CD4-positive, alpha-beta memory T cell (primary cell): ENCODE measurements at regions not wholly inside any gene's neighbourhood (a gene's known extent, or its start where the extent isn't known, plus 50 kb on each side); places are given as distances from the start of the nearest gene placed in this dataset.

Experiments
- CTCF ChIA-PET: fragments of 350-600 bp; sonication (Branson Sonifier 250); formaldehyde crosslinking; loops from one replicate; lab custom pipeline; 2021; ENCODE audit warnings: inconsistent platforms; ENCODE audit not compliant: partially characterized antibody; lab: Charles Lee
- POLR2A ChIA-PET: fragments of 350-600 bp; sonication (Branson Sonifier 250); formaldehyde crosslinking; loops from one replicate; lab custom pipeline; 2021; ENCODE audit not compliant: partially characterized antibody; lab: Charles Lee
- DNase-seq, 5 donors: peaks; one replicate each; pipeline versions ENCODE4 v3.0.0 to v3.0.0-alpha.2; 2020 to 2022; ENCODE audit warnings: mixed read lengths in 1 of 5
- H3K27ac ChIP-seq: one replicate; pipeline ENCODE4 v1.7.0; 2013; ENCODE audit warnings: low read depth, low read length
- H3K27me3 ChIP-seq: 2 replicates; pipeline ENCODE4 v1.7.0; 2013; ENCODE audit warnings: mild to moderate bottlenecking, low read length, moderate library complexity; ENCODE audit not compliant: insufficient read depth
- H3K36me3 ChIP-seq: 2 replicates; pipeline ENCODE4 v1.7.0; 2013; ENCODE audit warnings: mild to moderate bottlenecking, low read length, moderate library complexity; ENCODE audit not compliant: insufficient read depth
- H3K4me1 ChIP-seq: 2 replicates; pipeline ENCODE4 v1.7.0; 2013; ENCODE audit warnings: mild to moderate bottlenecking, low read length, moderate library complexity; ENCODE audit not compliant: insufficient read depth
- H3K4me3 ChIP-seq, 2 donors: one replicate each; pipeline ENCODE4 v1.7.0; 2013; ENCODE audit warnings: low read length in 2 of 2, mild to moderate bottlenecking in 1 of 2
- H3K9me3 ChIP-seq, 2 donors: one replicate each; pipeline ENCODE4 v1.7.0; 2013; ENCODE audit warnings: low read length in 2 of 2, control low read depth in 1 of 2; ENCODE audit not compliant: control insufficient read depth in 1 of 2
- H3K27ac Mint-ChIP-seq, 7 donors: one replicate each; pipeline ENCODE4 v1.8.0; 2020 to 2021; ENCODE audit warnings: mixed read lengths in 7 of 7, mild to moderate bottlenecking in 6 of 7, inconsistent platforms in 3 of 7, moderate library complexity in 3 of 7
- H3K27me3 Mint-ChIP-seq, 2 donors: one replicate each; pipeline ENCODE4 v1.8.0; 2020 to 2021; ENCODE audit warnings: mixed read lengths in 2 of 2
- H3K36me3 Mint-ChIP-seq, 2 donors: one replicate each; pipeline ENCODE4 v1.8.0; 2020 to 2021; ENCODE audit warnings: mixed read lengths in 2 of 2, inconsistent platforms in 1 of 2, mild to moderate bottlenecking in 1 of 2
- H3K4me1 Mint-ChIP-seq, 4 donors: one replicate each; pipeline ENCODE4 v1.8.0; 2020 to 2021; ENCODE audit warnings: mixed read lengths in 4 of 4, mild to moderate bottlenecking in 1 of 4
- H3K4me3 Mint-ChIP-seq, 8 donors: one replicate each; pipeline ENCODE4 v1.8.0; 2020 to 2021; ENCODE audit warnings: mixed read lengths in 8 of 8, mild to moderate bottlenecking in 7 of 8, moderate library complexity in 6 of 8, inconsistent platforms in 3 of 8
- H3K9me3 Mint-ChIP-seq, 8 donors: one replicate each; pipeline ENCODE4 v1.8.0; 2020 to 2021; ENCODE audit warnings: mixed read lengths in 8 of 8, mild to moderate bottlenecking in 5 of 8, inconsistent platforms in 3 of 8, moderate library complexity in 1 of 8
- intact Hi-C: fragments of 100-400 bp; cut with micrococcal nuclease; formaldehyde crosslinking; loops from one replicate; pipeline ENCODE4 v1.15.1; 2023

- Mint-ChIP-seq H3K9me3 (peaks cover 0 to 4% (median 0%) of the 10 kb centered on the region in 8 donors), H3K4me1 (no peaks in the 10 kb centered on the region), H3K36me3 (no peaks in the 10 kb centered on the region), H3K27ac (no peak overlapping the region), H3K27me3 (no peaks in the 10 kb centered on the region), H3K4me3 (no peak overlapping the region)
- no peaks in the 10 kb centered on the region for H3K27me3 ChIP-seq
- POLR2A ChIA-PET: no interaction called here
- no peaks in the 10 kb centered on the region for H3K4me1 ChIP-seq
- H3K9me3 ChIP-seq: no peaks in the 10 kb centered on the region
- H3K4me3 ChIP-seq: no peak overlapping the region
- no peaks in the 10 kb centered on the region for H3K36me3 ChIP-seq
- intact Hi-C loops: no loop called here
- CTCF ChIA-PET: no interaction called here
- no peak overlapping the region for H3K27ac ChIP-seq
- DNase-seq: no peak
These were observed 77.2 kb downstream of the MRPS30 start for GRCh38 chr5:44885903-44886302.

GRCh38 chr5:44887722-44888121 lies 79.0 kb downstream of the MRPS30 start:
- H3K9me3 ChIP-seq: no peaks in the 10 kb centered on the region
- H3K4me3 Mint-ChIP-seq: no peak overlapping the region
- intact Hi-C loops: no loop called here
- H3K4me1 ChIP-seq: no peaks in the 10 kb centered on the region
- CTCF ChIA-PET: no interaction called here
- H3K27ac Mint-ChIP-seq: no peak overlapping the region
- H3K27me3 Mint-ChIP-seq: no peaks in the 10 kb centered on the region
- H3K9me3 Mint-ChIP-seq: peaks cover 0 to 6% (median 0%) of the 10 kb centered on the region in 8 donors
- no peaks in the 10 kb centered on the region for H3K4me1 Mint-ChIP-seq
- no peaks in the 10 kb centered on the region for H3K27me3 ChIP-seq
- H3K36me3 Mint-ChIP-seq: no peaks in the 10 kb centered on the region
- POLR2A ChIA-PET: no interaction called here
- no peak overlapping the region for H3K4me3 ChIP-seq
- DNase-seq: no peak
- no peak overlapping the region for H3K27ac ChIP-seq
- no peaks in the 10 kb centered on the region for H3K36me3 ChIP-seq

DNA sequence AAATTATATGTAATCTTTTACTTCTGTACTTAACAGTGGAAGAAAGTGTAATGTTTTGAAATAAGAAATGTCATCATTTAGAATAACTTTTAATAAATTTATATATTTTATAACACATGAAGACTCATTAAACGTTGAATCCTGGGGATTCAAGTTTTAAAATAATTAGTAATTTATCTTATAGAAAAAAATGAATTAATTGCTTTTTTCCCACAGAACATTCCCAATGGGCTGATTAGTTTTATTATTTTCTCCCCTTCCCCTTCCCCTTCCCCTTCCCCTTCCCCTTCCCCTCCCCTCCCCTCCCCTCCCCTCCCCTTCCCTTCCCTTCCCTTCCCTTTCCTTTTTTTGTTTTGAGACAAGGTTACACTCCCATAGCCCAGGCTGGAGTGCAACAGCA lies 79.7 kb downstream of the MRPS30 start:
- Mint-ChIP-seq H3K4me3 (no peak overlapping the region), H3K27ac (no peak overlapping the region), H3K4me1 (no peaks in the 10 kb centered on the region), H3K27me3 (peaks cover 2% of the 10 kb centered on the region in 2 donors), H3K9me3 (peaks cover 0 to 6% (median 0%) of the 10 kb centered on the region in 8 donors), H3K36me3 (no peaks in the 10 kb centered on the region)
- no peak for DNase-seq
- Histone ChIP-seq H3K36me3 (no peaks in the 10 kb centered on the region), H3K27me3 (no peaks in the 10 kb centered on the region), H3K9me3 (no peaks in the 10 kb centered on the region), H3K27ac (no peak overlapping the region), H3K4me3 (no peak overlapping the region), H3K4me1 (no peaks in the 10 kb centered on the region)
- intact Hi-C loops: no loop called here
- ChIA-PET CTCF (no interaction called here), POLR2A (no interaction called here)

- Mint-ChIP-seq H3K4me3 (no peak overlapping the region), H3K27me3 (peaks cover 2% of the 10 kb centered on the region in 2 donors), H3K9me3 (peaks cover 0 to 6% (median 0%) of the 10 kb centered on the region in 8 donors), H3K27ac (no peak overlapping the region), H3K36me3 (no peaks in the 10 kb centered on the region), H3K4me1 (no peaks in the 10 kb centered on the region)
- no peaks in the 10 kb centered on the region for H3K4me1 ChIP-seq
- no peak for DNase-seq
- H3K27me3 ChIP-seq: no peaks in the 10 kb centered on the region
- no peak overlapping the region for H3K27ac ChIP-seq
- intact Hi-C loops: no loop called here
- no peaks in the 10 kb centered on the region for H3K36me3 ChIP-seq
- POLR2A ChIA-PET: no interaction called here
- CTCF ChIA-PET: no interaction called here
- H3K9me3 ChIP-seq: no peaks in the 10 kb centered on the region
- no peak overlapping the region for H3K4me3 ChIP-seq
These were observed 82.4 kb downstream of the MRPS30 start for GRCh38 chr5:44891116-44891515.

- Histone ChIP-seq H3K27me3 (no peaks in the 10 kb centered on the region), H3K9me3 (no peaks in the 10 kb centered on the region), H3K4me1 (no peaks in the 10 kb centered on the region), H3K27ac (no peak overlapping the region), H3K36me3 (no peaks in the 10 kb centered on the region), H3K4me3 (no peak overlapping the region)
- peaks cover 0 to 3% (median 0%) of the 10 kb centered on the region in 8 donors for H3K9me3 Mint-ChIP-seq
- H3K4me3 Mint-ChIP-seq: no peak overlapping the region
- intact Hi-C loops: no loop called here
- no peak for DNase-seq
- H3K36me3 Mint-ChIP-seq: no peaks in the 10 kb centered on the region
- H3K27ac Mint-ChIP-seq: no peak overlapping the region
- H3K4me1 Mint-ChIP-seq: no peaks in the 10 kb centered on the region
- H3K27me3 Mint-ChIP-seq: no peaks in the 10 kb centered on the region
- ChIA-PET CTCF (no interaction called here), POLR2A (no interaction called here)
These were observed 91.7 kb downstream of the MRPS30 start for GRCh38 chr5:44900273-44900954.

GRCh38 chr5:44907396-44907795 lies 98.6 kb downstream of the MRPS30 start:
- POLR2A ChIA-PET: no interaction called here
- no peak overlapping the region for H3K27ac Mint-ChIP-seq
- no peak for DNase-seq
- H3K4me3 Mint-ChIP-seq: no peak overlapping the region
- Histone ChIP-seq H3K27me3 (no peaks in the 10 kb centered on the region), H3K27ac (no peak overlapping the region), H3K36me3 (no peaks in the 10 kb centered on the region), H3K4me3 (no peak overlapping the region), H3K4me1 (no peaks in the 10 kb centered on the region), H3K9me3 (no peaks in the 10 kb centered on the region)
- H3K27me3 Mint-ChIP-seq: no peaks in the 10 kb centered on the region
- CTCF ChIA-PET: no interaction called here
- no peaks in the 10 kb centered on the region for H3K36me3 Mint-ChIP-seq
- peaks cover 0 to 2% (median 0%) of the 10 kb centered on the region in 8 donors for H3K9me3 Mint-ChIP-seq
- H3K4me1 Mint-ChIP-seq: no peaks in the 10 kb centered on the region
- intact Hi-C loops: no loop called here

GRCh38 chr5:44909004-44909403 lies 100.3 kb downstream of the MRPS30 start:
- ChIA-PET CTCF (no interaction called here), POLR2A (no interaction called here)
- intact Hi-C loops: no loop called here
- peaks cover 0 to 2% (median 0%) of the 10 kb centered on the region in 8 donors for H3K9me3 Mint-ChIP-seq
- no peak overlapping the region for H3K4me3 Mint-ChIP-seq
- DNase-seq: no peak
- Histone ChIP-seq H3K4me1 (no peaks in the 10 kb centered on the region), H3K27me3 (no peaks in the 10 kb centered on the region), H3K9me3 (no peaks in the 10 kb centered on the region), H3K4me3 (no peak overlapping the region), H3K36me3 (no peaks in the 10 kb centered on the region), H3K27ac (no peak overlapping the region)
- H3K27me3 Mint-ChIP-seq: no peaks in the 10 kb centered on the region
- no peaks in the 10 kb centered on the region for H3K4me1 Mint-ChIP-seq
- no peak overlapping the region for H3K27ac Mint-ChIP-seq
- no peaks in the 10 kb centered on the region for H3K36me3 Mint-ChIP-seq
